SK-N-SH (cell line): ENCODE measurements at regions not wholly inside any gene's neighbourhood (a gene's known extent, or its start where the extent isn't known, plus 50 kb on each side); places are given as distances from the start of the nearest gene placed in this dataset.

Experiments
- CHD2 ChIP-seq: fragments of 150-350 bp; IDR thresholded peaks from 2 replicates; pipeline ENCODE4 v1.6.1; 2018; ENCODE audit warnings: low read length; ENCODE audit not compliant: partially characterized antibody
- CTCF ChIP-seq: fragments of 200-600 bp; sonication (generic); IDR thresholded peaks from 2 replicates; pipeline ENCODE4 v1.6.1; 2017; ENCODE audit warnings: antibody characterized with exemption, mild to moderate bottlenecking, moderate library complexity
- EZH2phosphoT487 ChIP-seq: fragments of 200-600 bp; sonication (generic); IDR thresholded peaks from 2 replicates; pipeline ENCODE4 v1.6.1; 2017; ENCODE audit warnings: low read depth, mixed run types, mild to moderate bottlenecking, antibody characterized with exemption, moderate library complexity, borderline replicate concordance
- MXI1 ChIP-seq: IDR thresholded peaks from 2 replicates; pipeline ENCODE4 v1.6.1; 2012; ENCODE audit warnings: mild to moderate bottlenecking, low read depth, low read length, improper control_type of control experiment
- NFIC ChIP-seq: IDR thresholded peaks from 2 replicates; pipeline ENCODE4 v1.4.0; 2012; ENCODE audit warnings: borderline replicate concordance
- RCOR1 ChIP-seq: fragments of 150-350 bp; IDR thresholded peaks from 2 replicates; pipeline ENCODE4 v1.6.1; 2017; ENCODE audit warnings: antibody characterized with exemption, low read length
- ZBTB33 ChIP-seq: IDR thresholded peaks from 2 replicates; pipeline ENCODE4 v1.4.0; 2012; ENCODE audit warnings: low read depth, borderline replicate concordance
- TF ChIP-seq, protein P1 (sequence below): fragments of 150-350 bp; IDR thresholded peaks from 2 replicates; pipeline ENCODE4 v1.6.1; 2016; ENCODE audit warnings: mild to moderate bottlenecking, low read depth, low read length
- TF ChIP-seq, protein P2 (sequence below): IDR thresholded peaks from 2 replicates; pipeline ENCODE4 v1.6.1; 2012; ENCODE audit warnings: mild to moderate bottlenecking, low read depth, low read length, moderate library complexity

DNA sequence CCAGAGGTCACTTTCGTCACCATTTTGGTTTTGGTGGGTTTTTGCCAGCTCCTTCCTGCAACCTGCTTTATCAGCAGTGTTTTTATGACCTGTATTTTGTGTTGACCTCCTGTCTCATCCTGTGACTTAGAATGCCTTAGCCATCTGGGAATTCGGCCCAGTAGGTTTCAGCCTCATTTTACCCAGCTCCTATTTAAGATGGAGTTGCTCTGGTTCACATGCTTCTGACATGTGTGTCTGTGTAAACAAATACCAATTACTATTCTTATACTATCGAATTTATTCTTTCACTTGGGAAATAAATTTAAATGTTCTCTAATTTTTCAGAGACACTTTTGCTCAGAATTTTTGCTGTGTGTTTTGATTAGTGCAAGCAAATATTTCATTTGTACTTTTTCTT is 1370.3 kb upstream of the MIR17HG start:
- no peak for TF ChIP-seq CTCF
- no peak for TF ChIP-seq EZH2phosphoT487
- no peak for TF ChIP-seq RCOR1
- TF ChIP-seq, protein P1, sequence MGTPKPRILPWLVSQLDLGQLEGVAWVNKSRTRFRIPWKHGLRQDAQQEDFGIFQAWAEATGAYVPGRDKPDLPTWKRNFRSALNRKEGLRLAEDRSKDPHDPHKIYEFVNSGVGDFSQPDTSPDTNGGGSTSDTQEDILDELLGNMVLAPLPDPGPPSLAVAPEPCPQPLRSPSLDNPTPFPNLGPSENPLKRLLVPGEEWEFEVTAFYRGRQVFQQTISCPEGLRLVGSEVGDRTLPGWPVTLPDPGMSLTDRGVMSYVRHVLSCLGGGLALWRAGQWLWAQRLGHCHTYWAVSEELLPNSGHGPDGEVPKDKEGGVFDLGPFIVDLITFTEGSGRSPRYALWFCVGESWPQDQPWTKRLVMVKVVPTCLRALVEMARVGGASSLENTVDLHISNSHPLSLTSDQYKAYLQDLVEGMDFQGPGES: no peak
- TF ChIP-seq CHD2: no peak
- no peak for TF ChIP-seq NFIC
- no peak for TF ChIP-seq MXI1
- TF ChIP-seq ZBTB33: no peak
- TF ChIP-seq, protein P2, sequence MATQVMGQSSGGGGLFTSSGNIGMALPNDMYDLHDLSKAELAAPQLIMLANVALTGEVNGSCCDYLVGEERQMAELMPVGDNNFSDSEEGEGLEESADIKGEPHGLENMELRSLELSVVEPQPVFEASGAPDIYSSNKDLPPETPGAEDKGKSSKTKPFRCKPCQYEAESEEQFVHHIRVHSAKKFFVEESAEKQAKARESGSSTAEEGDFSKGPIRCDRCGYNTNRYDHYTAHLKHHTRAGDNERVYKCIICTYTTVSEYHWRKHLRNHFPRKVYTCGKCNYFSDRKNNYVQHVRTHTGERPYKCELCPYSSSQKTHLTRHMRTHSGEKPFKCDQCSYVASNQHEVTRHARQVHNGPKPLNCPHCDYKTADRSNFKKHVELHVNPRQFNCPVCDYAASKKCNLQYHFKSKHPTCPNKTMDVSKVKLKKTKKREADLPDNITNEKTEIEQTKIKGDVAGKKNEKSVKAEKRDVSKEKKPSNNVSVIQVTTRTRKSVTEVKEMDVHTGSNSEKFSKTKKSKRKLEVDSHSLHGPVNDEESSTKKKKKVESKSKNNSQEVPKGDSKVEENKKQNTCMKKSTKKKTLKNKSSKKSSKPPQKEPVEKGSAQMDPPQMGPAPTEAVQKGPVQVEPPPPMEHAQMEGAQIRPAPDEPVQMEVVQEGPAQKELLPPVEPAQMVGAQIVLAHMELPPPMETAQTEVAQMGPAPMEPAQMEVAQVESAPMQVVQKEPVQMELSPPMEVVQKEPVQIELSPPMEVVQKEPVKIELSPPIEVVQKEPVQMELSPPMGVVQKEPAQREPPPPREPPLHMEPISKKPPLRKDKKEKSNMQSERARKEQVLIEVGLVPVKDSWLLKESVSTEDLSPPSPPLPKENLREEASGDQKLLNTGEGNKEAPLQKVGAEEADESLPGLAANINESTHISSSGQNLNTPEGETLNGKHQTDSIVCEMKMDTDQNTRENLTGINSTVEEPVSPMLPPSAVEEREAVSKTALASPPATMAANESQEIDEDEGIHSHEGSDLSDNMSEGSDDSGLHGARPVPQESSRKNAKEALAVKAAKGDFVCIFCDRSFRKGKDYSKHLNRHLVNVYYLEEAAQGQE: no peak
